Neutrophil (primary cell): ENCODE measurements at regions not wholly inside any gene's neighbourhood (a gene's known extent, or its start where the extent isn't known, plus 50 kb on each side); places are given as distances from the start of the nearest gene placed in this dataset.
"Not testable (repeated sequence)": the region's sequence is repeated elsewhere in the genome, so short reads cannot be mapped to it uniquely, and the experiment has no call there.

ENCODE experiments used
- H3K27ac ChIP-seq: fragments of 200-600 bp; sonication (generic); 2 replicates; pipeline ENCODE4 v1.5.1; 2016; ENCODE audit warnings: mild to moderate bottlenecking, moderate library complexity
- H3K27me3 ChIP-seq: fragments of 200-600 bp; sonication (generic); 2 replicates; pipeline ENCODE4 v1.6.0; 2016; ENCODE audit warnings: mild to moderate bottlenecking
- H3K36me3 ChIP-seq: fragments of 200-600 bp; sonication (generic); 2 replicates; pipeline ENCODE4 v1.5.1; 2017
- H3K4me1 ChIP-seq, 2 experiments: fragments of 200-600 bp in 1 of 2; sonication (generic) in 1 of 2; 1 replicate in 1 of 2; 2 replicates in 1 of 2; pipeline versions ENCODE4 v1.5.1 to v1.6.1; 2013 to 2016; ENCODE audit warnings: low read depth in 1 of 2, low read length in 1 of 2, mild to moderate bottlenecking in 1 of 2, moderate library complexity in 1 of 2; ENCODE audit not compliant: control insufficient read depth in 1 of 2, insufficient read depth in 1 of 2
- H3K4me3 ChIP-seq, 2 experiments: fragments of 200-600 bp in 1 of 2; sonication (generic) in 1 of 2; 1 replicate in 1 of 2; 2 replicates in 1 of 2; pipeline ENCODE4 v1.5.1; 2013 to 2016; ENCODE audit warnings: low read depth in 1 of 2, low read length in 1 of 2, mild to moderate bottlenecking in 1 of 2, moderate library complexity in 1 of 2
- H3K9me3 ChIP-seq: fragments of 200-600 bp; sonication (generic); 2 replicates; pipeline ENCODE4 v1.5.1; 2016
- TF ChIP-seq, protein P1 (sequence below): fragments of 200-600 bp; sonication (generic); IDR thresholded peaks from 2 replicates; pipeline ENCODE4 v1.5.1; 2016; ENCODE audit warnings: antibody characterized with exemption

DNA sequence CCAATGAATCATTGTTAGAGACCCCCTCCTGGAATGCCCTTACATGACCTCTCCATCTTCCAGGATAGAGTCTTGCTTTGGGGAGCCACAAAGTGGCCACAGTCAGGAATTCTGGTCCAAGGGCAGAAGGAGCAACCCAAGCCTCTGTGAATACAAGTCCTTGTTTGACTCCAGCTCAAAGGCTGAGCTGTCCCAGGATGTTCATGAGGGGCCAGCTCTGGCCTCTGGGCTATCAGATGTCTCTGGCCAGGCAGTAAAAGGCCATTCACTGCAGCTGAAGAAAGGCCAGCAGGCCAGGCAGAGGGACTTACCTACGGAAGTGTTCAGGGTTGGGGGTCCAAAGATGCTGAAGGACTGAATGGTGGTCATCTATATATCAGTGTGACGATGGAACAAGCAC, 98.3 kb upstream of the IPO9 start:
- Histone ChIP-seq H3K4me1 (no peaks in the 10 kb centered on the region), H3K9me3 (no peaks in the 10 kb centered on the region), H3K27ac (no peak overlapping the region), H3K4me3 (no peak overlapping the region), H3K27me3 (no peaks in the 10 kb centered on the region), H3K36me3 (no peaks in the 10 kb centered on the region)
- TF ChIP-seq, protein P1, sequence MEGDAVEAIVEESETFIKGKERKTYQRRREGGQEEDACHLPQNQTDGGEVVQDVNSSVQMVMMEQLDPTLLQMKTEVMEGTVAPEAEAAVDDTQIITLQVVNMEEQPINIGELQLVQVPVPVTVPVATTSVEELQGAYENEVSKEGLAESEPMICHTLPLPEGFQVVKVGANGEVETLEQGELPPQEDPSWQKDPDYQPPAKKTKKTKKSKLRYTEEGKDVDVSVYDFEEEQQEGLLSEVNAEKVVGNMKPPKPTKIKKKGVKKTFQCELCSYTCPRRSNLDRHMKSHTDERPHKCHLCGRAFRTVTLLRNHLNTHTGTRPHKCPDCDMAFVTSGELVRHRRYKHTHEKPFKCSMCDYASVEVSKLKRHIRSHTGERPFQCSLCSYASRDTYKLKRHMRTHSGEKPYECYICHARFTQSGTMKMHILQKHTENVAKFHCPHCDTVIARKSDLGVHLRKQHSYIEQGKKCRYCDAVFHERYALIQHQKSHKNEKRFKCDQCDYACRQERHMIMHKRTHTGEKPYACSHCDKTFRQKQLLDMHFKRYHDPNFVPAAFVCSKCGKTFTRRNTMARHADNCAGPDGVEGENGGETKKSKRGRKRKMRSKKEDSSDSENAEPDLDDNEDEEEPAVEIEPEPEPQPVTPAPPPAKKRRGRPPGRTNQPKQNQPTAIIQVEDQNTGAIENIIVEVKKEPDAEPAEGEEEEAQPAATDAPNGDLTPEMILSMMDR: no peak

DNA sequence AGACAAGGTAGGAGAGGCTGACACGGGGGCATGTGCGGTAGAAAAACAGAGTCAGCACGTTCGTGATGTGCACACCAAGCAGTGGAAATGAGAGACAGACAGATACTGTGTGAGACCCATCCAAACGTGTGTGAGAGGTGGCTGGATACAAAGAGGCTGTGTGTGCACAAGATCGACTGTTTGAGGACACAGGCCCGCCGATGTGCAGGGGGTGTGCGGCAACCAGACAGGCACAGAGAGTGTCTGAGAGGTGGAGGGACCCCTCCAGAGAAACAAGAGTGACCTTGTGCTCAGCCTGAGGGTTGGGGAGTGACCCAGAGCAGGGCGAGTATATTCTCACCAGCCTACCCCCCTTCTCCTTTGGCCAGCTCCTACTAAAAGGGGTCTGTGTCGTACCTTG, 97.8 kb upstream of the IPO9 start:
- Histone ChIP-seq H3K4me1 (no peaks in the 10 kb centered on the region), H3K36me3 (no peaks in the 10 kb centered on the region), H3K27me3 (no peaks in the 10 kb centered on the region), H3K9me3 (no peaks in the 10 kb centered on the region), H3K27ac (no peak overlapping the region), H3K4me3 (no peak overlapping the region)
- TF ChIP-seq, protein P1: no peak

DNA sequence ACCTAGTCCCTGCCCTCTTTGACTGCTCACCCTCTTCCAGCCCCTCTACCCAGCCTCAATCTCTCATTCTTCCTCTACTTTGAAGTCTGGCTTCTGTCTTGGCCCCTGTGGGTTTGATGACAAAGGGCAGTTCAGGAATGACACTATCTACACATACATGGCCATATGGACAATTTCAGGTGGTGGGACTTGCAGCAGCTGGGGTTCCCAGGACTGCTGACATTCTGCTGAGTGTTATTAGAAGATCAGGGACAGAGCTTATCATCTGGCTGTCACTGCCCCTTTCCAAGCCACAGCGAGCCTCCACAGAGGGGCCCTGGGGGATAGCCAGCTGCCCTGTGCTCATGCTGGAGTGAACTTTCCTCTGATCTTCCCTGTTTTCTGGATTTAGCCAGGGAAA, 97.4 kb upstream of the IPO9 start:
- Histone ChIP-seq H3K4me3 (no peak overlapping the region), H3K9me3 (no peaks in the 10 kb centered on the region), H3K36me3 (no peaks in the 10 kb centered on the region), H3K27me3 (no peaks in the 10 kb centered on the region), H3K4me1 (no peaks in the 10 kb centered on the region), H3K27ac (no peak overlapping the region)
- TF ChIP-seq, protein P1: no peak

DNA sequence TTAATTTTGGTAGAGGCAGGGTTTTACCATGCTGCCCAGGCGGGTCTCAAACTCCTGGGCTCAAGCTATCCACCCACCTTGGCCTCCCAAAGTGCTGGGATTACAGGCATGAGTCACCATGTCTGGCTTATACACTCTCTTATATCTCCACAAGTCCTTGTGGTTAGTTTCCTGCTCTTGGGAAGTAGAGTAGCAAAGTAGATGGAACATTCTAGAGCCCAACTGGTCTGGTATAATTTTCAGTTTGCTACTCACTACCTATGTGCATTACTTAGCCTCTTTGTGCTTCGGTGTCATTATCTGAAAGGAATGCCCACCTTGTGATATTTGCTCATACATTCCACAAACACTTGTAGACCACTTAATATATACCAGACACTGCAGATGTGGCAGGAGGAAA, 96.6 kb upstream of the IPO9 start:
- TF ChIP-seq, protein P1: no peak
- Histone ChIP-seq H3K27me3 (peaks cover under 1% of the 10 kb centered on the region), H3K36me3 (no peaks in the 10 kb centered on the region), H3K9me3 (no peaks in the 10 kb centered on the region), H3K4me1 (no peaks in the 10 kb centered on the region), H3K4me3 (no peak overlapping the region), H3K27ac (no peak overlapping the region)

DNA sequence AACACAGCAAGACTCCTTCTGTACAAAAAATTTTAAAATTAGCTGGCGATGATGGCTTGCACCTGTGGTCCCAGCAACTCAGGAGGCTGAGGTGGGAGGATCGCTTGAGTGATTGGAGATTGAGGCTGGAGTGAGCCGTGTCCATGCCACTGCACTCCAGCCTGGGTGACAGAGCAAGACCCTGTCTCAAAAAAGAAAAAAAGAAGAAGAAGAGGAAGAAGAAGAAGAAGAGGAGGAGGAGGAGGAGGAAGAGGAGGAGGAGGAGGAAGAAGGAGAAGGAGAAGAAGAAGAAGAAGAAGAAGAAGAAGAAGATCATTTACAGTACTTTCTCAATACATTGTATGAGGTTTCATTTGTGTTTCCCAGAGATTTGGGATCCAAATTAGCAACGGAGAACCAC, 94.7 kb upstream of the IPO9 start:
- H3K36me3 ChIP-seq, H3K9me3 ChIP-seq, H3K4me1 ChIP-seq, H3K27ac ChIP-seq, H3K4me3 ChIP-seq: not testable (repeated sequence)
- H3K27me3 ChIP-seq: peaks cover 19% of the 10 kb centered on the region

DNA sequence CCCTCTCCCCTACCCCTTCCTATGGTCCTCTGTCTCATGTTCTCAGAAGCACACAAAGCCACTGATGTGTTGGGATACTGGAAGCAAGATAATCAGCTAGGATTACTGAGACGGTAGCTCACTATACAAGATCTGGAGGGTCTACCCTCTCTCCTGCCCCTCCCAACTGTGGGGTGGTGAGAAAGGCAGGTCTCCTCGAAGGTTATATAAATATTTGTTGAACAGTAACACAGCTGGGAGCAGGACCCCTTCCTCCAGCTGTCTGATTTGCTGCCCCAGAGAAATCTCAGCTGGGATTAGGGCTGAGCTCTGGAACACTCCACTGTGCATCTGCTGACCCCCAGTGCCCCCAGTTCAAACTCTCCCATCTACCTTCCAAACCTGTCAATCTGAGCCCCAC, 94.2 kb upstream of the IPO9 start:
- peaks cover 24% of the 10 kb centered on the region for H3K27me3 ChIP-seq
- TF ChIP-seq, protein P1: no peak
- peaks cover 0 to 5% of the 10 kb centered on the region in 2 experiments for H3K4me1 ChIP-seq
- H3K9me3 ChIP-seq: no peaks in the 10 kb centered on the region
- no peak overlapping the region for H3K27ac ChIP-seq
- H3K36me3 ChIP-seq: no peaks in the 10 kb centered on the region
- H3K4me3 ChIP-seq: no peak overlapping the region
